IPS-NIHi7 (cell line): ENCODE measurements at regions not wholly inside any gene's neighbourhood (a gene's known extent, or its start where the extent isn't known, plus 50 kb on each side); places are given as distances from the start of the nearest gene placed in this dataset.

Experiments
- DNase-seq: peaks from one replicate; pipeline ENCODE4 v3.0.0; 2012; ENCODE audit warnings: mixed read lengths; ENCODE audit errors: extremely low spot score

- DNase-seq = no peak
Observed at GRCh38 chr3:150218236-150218635, 189.9 kb upstream of the TSC22D2 start.

- DNase-seq = no peak
Observed at GRCh38 chr3:150217691-150218090, 190.4 kb upstream of the TSC22D2 start.

DNA sequence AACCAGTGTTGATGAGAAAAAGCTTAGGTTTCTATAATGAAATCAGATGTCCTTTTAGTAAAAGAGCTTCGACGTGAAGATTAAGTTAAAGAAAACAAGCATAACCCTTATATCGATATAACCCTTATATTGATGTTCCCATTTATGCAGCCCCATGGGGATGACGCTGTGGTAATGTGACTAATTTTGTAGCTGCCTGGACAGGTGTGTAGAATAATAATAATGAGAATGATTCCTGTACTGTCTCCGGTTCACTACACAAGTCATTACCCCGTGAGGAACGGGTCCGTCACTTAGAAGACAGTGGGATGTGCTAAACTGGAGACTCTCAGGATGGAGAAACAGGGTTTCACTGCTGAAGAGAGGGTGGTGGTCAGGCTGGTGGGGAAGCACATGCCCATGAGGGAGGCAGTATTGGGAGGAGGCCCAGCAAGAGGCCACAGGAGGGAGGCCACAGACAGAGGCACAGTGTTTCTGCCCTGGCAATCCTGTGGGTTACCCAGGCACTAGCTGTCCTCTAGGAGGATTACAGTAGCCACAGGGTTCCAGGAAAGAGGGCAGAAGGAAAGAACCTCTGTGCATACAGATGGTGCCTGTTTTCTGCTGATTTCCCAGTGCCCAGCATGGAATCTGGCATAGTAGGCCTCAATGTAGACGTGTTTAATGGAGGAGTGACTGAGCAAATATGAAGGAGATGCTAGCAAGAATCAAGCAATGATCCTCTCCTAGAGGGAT lies 191.1 kb upstream of the TSC22D2 start:
- no peak for DNase-seq

GRCh38 chr3:150216041-150216811 lies 191.9 kb upstream of the TSC22D2 start:
- peak; percentile 57 for DNase-seq

DNA sequence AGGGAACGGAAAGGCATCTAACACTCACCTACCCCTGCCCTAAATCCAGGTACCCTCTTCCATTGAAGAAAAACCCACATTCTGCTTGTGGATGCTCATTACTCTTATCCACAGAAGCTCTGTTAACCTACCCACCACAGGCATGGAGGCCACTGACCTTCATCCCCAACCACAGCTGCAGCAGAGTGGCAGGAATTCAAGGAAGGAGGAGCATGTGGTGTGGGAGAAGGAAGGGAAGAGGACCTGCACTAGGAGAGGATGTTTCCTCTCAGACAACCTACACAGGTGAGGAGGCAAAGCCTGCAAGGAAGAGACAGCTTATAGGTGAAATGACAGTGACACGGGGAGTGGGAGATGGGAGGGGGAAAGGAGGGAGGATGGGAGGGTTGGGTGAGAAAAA lies 192.5 kb upstream of the TSC22D2 start:
- DNase-seq = no peak

- DNase-seq = no peak
Observed at GRCh38 chr3:150213577-150213976, 194.5 kb upstream of the TSC22D2 start.

DNA sequence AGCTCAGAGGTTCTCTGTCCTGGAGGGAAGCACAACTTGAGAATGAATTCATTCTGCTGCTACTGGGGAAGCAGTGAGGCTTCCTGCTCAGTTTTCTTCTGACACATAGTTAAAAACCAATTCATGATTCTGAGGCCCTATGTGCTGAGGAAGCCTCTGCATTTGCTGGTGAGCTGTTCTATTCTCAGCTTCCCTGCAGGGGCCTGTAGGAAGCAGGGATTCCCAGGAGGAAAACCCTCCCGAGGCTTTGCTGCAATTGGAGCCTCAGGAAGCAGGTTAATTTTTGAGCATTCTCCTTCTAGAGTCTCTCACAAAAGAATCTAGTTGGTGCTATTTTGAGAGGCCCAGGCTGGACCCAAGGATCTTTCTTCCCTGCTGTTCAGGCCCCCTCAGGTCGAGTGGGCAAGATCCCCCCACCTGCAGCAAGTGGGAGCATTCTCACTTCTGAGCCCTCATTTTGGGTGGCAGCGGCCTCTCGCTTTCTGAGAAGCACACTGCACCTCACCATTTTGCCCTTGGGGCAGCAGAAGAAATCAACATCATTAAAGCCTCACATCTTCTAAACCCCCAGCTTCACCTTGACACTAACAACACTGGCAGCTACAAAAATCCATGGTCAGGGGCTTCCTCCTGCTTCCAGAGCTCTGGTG lies 197.5 kb upstream of the TSC22D2 start:
- DNase-seq = peak; percentile 48

GRCh38 chr3:150203273-150203672 lies 204.8 kb upstream of the TSC22D2 start:
- DNase-seq = no peak

DNA sequence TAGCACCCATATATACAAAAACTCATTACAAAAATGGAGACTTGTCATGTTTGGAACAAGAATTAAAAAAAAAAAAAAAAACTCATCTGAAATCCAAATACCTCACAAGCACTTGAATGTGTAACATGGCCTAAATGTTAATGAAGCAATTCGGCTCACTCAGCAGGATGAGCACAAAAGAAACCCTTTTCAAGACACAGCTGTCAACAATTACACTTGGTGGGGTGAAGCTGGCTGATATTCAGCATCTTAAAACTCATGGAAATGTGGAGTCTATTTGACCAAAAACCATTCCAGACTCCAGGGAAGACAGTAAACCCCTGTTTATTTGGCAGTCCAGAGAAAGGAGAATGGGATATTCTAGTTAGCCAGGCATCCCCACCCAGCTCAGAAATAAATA lies 205.4 kb upstream of the TSC22D2 start:
- no peak for DNase-seq

GRCh38 chr3:150194957-150195356 lies 213.1 kb upstream of the TSC22D2 start:
- DNase-seq = no peak

GRCh38 chr3:150194513-150194912 lies 213.6 kb upstream of the TSC22D2 start:
- no peak for DNase-seq

DNA sequence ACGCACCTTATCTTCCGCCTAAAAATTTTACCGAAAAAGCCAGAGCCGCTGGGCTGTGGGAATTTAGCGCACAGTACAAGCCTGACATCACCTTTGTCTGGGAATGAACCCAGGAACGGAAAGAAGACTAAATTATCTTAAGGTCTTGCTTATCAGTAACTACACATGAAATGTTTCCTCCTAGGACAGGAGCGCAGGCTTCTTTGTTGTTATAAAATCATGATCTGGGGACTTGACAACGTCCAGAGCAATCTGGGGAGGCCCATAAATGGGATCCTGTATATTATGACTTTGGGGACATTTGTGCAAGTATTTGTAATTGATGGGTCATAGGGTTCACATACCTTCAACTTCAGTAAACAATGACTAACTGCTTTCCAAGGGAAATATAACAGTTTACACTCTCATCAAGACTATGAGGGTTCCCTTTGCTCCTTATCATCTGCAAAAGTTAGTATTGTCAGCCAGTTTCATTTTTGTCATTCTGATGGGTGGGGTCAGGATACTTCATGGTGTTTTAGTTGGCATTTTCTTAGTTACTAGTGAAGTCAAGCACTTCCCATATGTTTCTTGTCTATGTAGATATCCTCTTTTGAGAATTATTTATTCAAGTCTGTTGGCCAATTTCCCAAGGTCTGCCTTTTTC lies 213.9 kb upstream of the PFN2 start:
- DNase-seq = no peak

DNA sequence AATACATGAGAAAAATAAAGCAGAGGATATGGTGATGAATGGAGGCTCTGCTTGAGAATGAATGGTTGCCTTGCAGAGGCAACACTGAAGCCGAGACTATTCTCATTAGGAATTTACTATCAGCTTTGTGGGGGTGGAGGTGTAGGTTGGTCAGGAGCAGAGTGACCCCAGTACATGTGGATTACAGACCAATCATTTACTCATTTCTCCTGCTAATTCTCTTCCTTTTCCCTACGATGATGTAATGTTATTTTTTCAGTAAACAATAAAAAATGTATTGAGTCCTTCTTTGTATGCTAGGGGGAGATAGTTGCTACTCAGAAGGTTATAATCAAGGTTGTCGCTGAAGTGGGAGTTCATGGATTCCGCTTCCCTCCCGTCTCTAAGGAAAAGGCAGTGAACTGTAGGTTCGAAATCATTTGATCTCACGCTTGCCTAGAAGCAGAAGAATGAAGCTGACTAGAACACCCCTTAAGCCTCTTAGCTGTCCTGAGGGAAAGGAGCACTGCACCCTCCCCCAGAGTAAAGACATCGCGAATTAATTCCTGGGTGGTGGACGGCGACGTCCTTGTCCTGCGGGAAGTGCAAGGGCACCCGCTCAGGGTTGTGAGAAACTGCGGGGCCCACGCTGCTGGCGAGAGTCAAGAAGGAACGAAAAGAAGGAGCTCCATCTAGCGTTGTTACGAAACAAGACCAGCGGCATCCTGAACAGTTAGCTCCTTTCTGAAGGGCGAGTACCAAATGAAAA lies 213.2 kb upstream of the PFN2 start:
- peak; percentile 77 for DNase-seq

- DNase-seq = no peak
Observed at GRCh38 chr3:150180334-150180733, 209.6 kb upstream of the PFN2 start.

DNA sequence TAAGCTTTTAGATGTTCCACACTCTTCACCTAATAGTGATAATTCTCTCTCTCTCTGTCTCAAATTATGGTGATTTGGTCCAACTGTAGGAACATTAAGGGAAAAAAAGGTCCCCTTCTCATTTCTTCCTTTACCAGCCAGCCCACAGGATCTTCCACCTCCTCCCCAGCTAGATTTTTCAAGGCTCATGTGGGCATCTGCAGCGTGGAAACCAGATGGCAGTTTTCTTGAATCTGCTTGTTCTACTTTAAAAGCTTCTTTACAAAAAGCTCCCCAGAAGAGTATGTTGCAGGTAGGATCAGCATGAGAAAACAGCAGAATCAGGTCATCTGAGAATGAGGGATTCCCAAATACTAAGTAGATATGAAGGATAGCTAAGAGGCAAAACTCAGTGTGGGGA lies 208.6 kb upstream of the PFN2 start:
- no peak for DNase-seq

GRCh38 chr3:150177673-150178381 lies 207.1 kb upstream of the PFN2 start:
- no peak for DNase-seq

DNA sequence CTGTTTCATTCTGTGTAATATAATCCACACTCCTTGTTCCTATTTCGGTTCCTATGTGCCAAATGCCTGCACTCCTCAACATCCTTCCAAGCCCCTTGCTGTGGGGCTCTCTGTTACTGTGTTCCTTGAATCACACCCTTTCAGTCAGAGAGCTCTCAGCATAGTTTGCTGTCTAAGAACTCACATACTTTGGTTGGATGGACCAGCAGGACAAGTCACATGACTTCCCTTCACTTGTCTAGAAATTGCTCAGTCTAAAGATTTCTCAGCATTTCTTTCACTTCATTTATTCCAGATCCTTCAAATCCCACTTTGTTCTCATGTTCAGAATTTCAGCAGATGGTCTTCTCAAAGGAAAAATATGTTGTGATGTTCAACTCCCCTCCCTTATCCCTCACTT lies 203.5 kb upstream of the PFN2 start:
- DNase-seq = no peak

GRCh38 chr3:150172356-150172755 lies 201.7 kb upstream of the PFN2 start:
- DNase-seq = no peak

GRCh38 chr3:150170852-150171520 lies 200.3 kb upstream of the PFN2 start:
- DNase-seq = no peak

- DNase-seq = no peak
Observed at GRCh38 chr3:150169330-150169940, 198.7 kb upstream of the PFN2 start.
